Endothelial cell (in vitro differentiated cells): ENCODE measurements at regions not wholly inside any gene's neighbourhood (a gene's known extent, or its start where the extent isn't known, plus 50 kb on each side); places are given as distances from the start of the nearest gene placed in this dataset.

Source experiments
- DNase-seq: peaks from one replicate; pipeline ENCODE4 v3.0.0; 2021; ENCODE audit warnings: low spot score
- H3K27ac Mint-ChIP-seq: one replicate; pipeline ENCODE4 v1.8.0; 2021; ENCODE audit warnings: mixed read lengths, inconsistent platforms; ENCODE audit not compliant: unreplicated experiment
- H3K27me3 Mint-ChIP-seq: one replicate; pipeline ENCODE4 v1.8.0; 2021; ENCODE audit warnings: mild to moderate bottlenecking, moderate library complexity, mixed read lengths, inconsistent platforms; ENCODE audit not compliant: unreplicated experiment
- H3K36me3 Mint-ChIP-seq: one replicate; pipeline ENCODE4 v1.8.0; 2021; ENCODE audit warnings: mild to moderate bottlenecking, low read depth, mixed read lengths, inconsistent platforms; ENCODE audit not compliant: unreplicated experiment
- H3K4me1 Mint-ChIP-seq: one replicate; pipeline ENCODE4 v1.8.0; 2021; ENCODE audit warnings: mild to moderate bottlenecking, mixed read lengths, inconsistent platforms; ENCODE audit not compliant: unreplicated experiment
- H3K4me3 Mint-ChIP-seq: one replicate; pipeline ENCODE4 v1.8.0; 2021; ENCODE audit warnings: mild to moderate bottlenecking, mixed read lengths, inconsistent platforms; ENCODE audit not compliant: unreplicated experiment
- H3K9me3 Mint-ChIP-seq: one replicate; pipeline ENCODE4 v1.8.0; 2021; ENCODE audit warnings: mixed read lengths, inconsistent platforms; ENCODE audit not compliant: unreplicated experiment
- CTCF ChIP-seq: fragments of 200-600 bp; sonication (generic); IDR thresholded peaks from one replicate; pipeline ENCODE4 v1.5.0; 2021; ENCODE audit warnings: antibody characterized with exemption; ENCODE audit not compliant: unreplicated experiment

DNA sequence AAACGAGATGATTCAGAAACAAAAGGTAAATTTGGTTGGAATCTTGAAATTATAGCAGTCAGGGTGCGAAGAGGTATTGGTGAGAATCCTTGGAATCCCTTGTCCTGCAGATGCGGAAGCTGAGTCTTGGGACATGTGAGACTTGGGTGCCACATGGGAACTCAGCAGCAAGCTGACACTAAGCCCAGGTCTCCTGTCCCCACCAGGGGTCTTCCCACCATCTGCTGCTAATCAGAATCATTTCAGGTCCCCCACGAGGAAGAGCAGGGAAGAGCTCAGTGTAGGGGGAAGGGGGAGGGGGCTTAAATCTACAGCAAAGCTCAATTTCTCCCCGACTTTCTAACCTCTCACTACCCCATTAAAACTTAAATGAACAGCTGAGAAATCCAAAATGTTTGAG, 126.1 kb upstream of the BMPER start:
- TF ChIP-seq CTCF: no peak
- Mint-ChIP-seq H3K9me3 (no peaks in the 10 kb centered on the region), H3K4me3 (no peak overlapping the region), H3K4me1 (peaks cover 9% of the 10 kb centered on the region), H3K27me3 (peaks cover 2% of the 10 kb centered on the region), H3K27ac (no peak overlapping the region), H3K36me3 (no peaks in the 10 kb centered on the region)
- no peak for DNase-seq

DNA sequence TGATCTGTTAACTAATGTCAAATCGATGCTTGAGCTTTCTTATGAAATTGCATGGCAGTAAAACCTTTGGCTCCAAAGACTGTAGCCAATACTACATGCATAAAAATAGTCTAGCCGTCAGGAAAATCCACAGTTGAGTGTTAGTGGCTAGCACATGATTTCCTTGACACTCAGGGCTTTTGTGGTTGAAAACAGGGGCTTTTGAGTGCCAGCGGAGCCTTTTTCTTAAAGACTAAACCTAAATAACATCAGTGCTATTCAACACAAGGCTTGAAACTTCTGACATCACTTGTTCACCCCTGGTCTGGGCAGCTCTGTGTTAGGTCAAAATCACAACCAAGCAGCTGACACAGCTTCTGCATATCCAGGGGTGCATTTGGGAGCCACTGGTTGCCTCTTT, 124.2 kb upstream of the BMPER start:
- Mint-ChIP-seq H3K36me3 (peaks cover 3% of the 10 kb centered on the region), H3K4me1 (peaks cover 9% of the 10 kb centered on the region), H3K27ac (no peak overlapping the region), H3K27me3 (peaks cover 2% of the 10 kb centered on the region), H3K9me3 (no peaks in the 10 kb centered on the region), H3K4me3 (no peak overlapping the region)
- no peak for TF ChIP-seq CTCF
- no peak for DNase-seq

GRCh38 chr7:33781796-33782195, 123.5 kb upstream of the BMPER start:
- Mint-ChIP-seq H3K9me3 (no peaks in the 10 kb centered on the region), H3K27ac (no peak overlapping the region), H3K27me3 (peaks cover 5% of the 10 kb centered on the region), H3K4me1 (peaks cover 9% of the 10 kb centered on the region), H3K36me3 (peaks cover 6% of the 10 kb centered on the region), H3K4me3 (no peak overlapping the region)
- DNase-seq: no peak
- TF ChIP-seq CTCF: no peak

GRCh38 chr7:33784000-33784399, 121.3 kb upstream of the BMPER start:
- Mint-ChIP-seq H3K4me1 (peaks cover 9% of the 10 kb centered on the region), H3K4me3 (no peak overlapping the region), H3K27ac (no peak overlapping the region), H3K27me3 (peaks cover 5% of the 10 kb centered on the region), H3K36me3 (peaks cover 6% of the 10 kb centered on the region), H3K9me3 (no peaks in the 10 kb centered on the region)
- no peak for TF ChIP-seq CTCF
- no peak for DNase-seq

- DNase-seq: no peak
- Mint-ChIP-seq H3K4me3 (no peak overlapping the region), H3K36me3 (peaks cover 6% of the 10 kb centered on the region), H3K27ac (no peak overlapping the region), H3K4me1 (peaks cover 3% of the 10 kb centered on the region), H3K9me3 (no peaks in the 10 kb centered on the region), H3K27me3 (peaks cover 5% of the 10 kb centered on the region)
- no peak for TF ChIP-seq CTCF
Observed at GRCh38 chr7:33788531-33788930, 116.8 kb upstream of the BMPER start.
